HCT116 (cell line): ENCODE measurements at regions not wholly inside any gene's neighbourhood (a gene's known extent, or its start where the extent isn't known, plus 50 kb on each side); places are given as distances from the start of the nearest gene placed in this dataset.

Source experiments
- ATAC-seq: fragments of 200-7000 bp; cut with Tn5 transposase; 2 replicates; pipeline ENCODE4 v1.9.1; 2020; ENCODE audit warnings: mild to moderate bottlenecking, moderate library complexity
- BruUV-seq: library from RNA; stranded (reverse); fragments of 400-500 nt; replicated peaks from 2 replicates; lab custom pipeline; 2021; lab: Mats Ljungman, UMichigan
- CTCF ChIA-PET: fragments of 300-600 bp; sonication (Branson Sonifier 250); formaldehyde crosslinking; loops from one replicate; lab custom pipeline; 2021; ENCODE audit warnings: antibody characterized with exemption; lab: Charles Lee
- POLR2A ChIA-PET: fragments of 300-600, 350-600 bp; sonication (Branson Sonifier 250); formaldehyde crosslinking; loops from one replicate; lab custom pipeline; 2021; ENCODE audit warnings: antibody characterized with exemption; lab: Charles Lee
- RAD21 ChIA-PET, 2 experiments: fragments of 300-600 bp; sonication (Branson Sonifier 250); formaldehyde crosslinking; loops; one replicate each; lab custom pipeline; 2023; ENCODE audit warnings: low total read pairs in 2 of 2; ENCODE audit not compliant: uncharacterized antibody in 2 of 2, unreplicated experiment in 2 of 2, low non-redundant PET in 1 of 2; lab: Charles Lee
- DNase-seq: peaks from one replicate; pipeline ENCODE4 v3.0.0-alpha.2; 2010; ENCODE audit warnings: low read depth, low spot score
- H2AFZ ChIP-seq: fragments of 200-600 bp; shearing (Covaris generic), sonication (generic); 2 replicates; pipeline ENCODE4 v1.6.1; 2017; ENCODE audit warnings: low read depth, mixed run types, mixed read lengths, antibody characterized with exemption, low read length; ENCODE audit not compliant: poor library complexity, severe bottlenecking
- H3K27ac ChIP-seq: 2 replicates; pipeline ENCODE4 v1.5.1; 2012; ENCODE audit warnings: low read depth, low read length
- H3K27me3 ChIP-seq: fragments of 200-600 bp; sonication (generic); 2 replicates; pipeline ENCODE4 v1.6.1; 2016; ENCODE audit warnings: mixed run types, low read length, mixed read lengths; ENCODE audit not compliant: insufficient read depth
- H3K36me3 ChIP-seq, 2 experiments: fragments of 200-500 bp in 1 of 2; fragments of 200-600 bp in 1 of 2; sonication (Bioruptor generic) in 1 of 2; sonication (generic) in 1 of 2; 2 replicates each; pipeline versions ENCODE4 v1.5.1 to v1.6.1; 2014 to 2016; ENCODE audit warnings: low read length in 2 of 2, inconsistent platforms in 1 of 2, mixed read lengths in 1 of 2, mixed run types in 1 of 2; ENCODE audit not compliant: insufficient read depth in 2 of 2, control insufficient read depth in 1 of 2
- H3K4me1 ChIP-seq, 2 experiments: fragments of 200-600 bp in 1 of 2; sonication (generic) in 1 of 2; 2 replicates each; pipeline versions ENCODE4 v1.5.1 to v1.6.1; 2012 to 2017; ENCODE audit warnings: low read length in 2 of 2, inconsistent platforms in 1 of 2, mild to moderate bottlenecking in 1 of 2, mixed read lengths in 1 of 2, mixed run types in 1 of 2, moderate library complexity in 1 of 2; ENCODE audit not compliant: insufficient read depth in 2 of 2, control insufficient read depth in 1 of 2
- H3K4me2 ChIP-seq: fragments of 200-600 bp; sonication (generic); 2 replicates; pipeline ENCODE4 v1.6.1; 2017; ENCODE audit warnings: mixed run types, low read length, mixed read lengths
- H3K4me3 ChIP-seq, 2 experiments: fragments of 200-600 bp in 1 of 2; sonication (generic) in 1 of 2; replicated peaks in 1 of 2; 2 replicates each; pipeline ENCODE4 v1.5.1; 2011 to 2016; ENCODE audit warnings: low read length in 2 of 2, control low read depth in 1 of 2, low read depth in 1 of 2, mild to moderate bottlenecking in 1 of 2, mixed read lengths in 1 of 2, mixed run types in 1 of 2
- H3K79me2 ChIP-seq: fragments of 200-600 bp; sonication (generic); 2 replicates; pipeline ENCODE4 v1.6.1; 2017; ENCODE audit warnings: mild to moderate bottlenecking, mixed run types, low read length, moderate library complexity, mixed read lengths; ENCODE audit not compliant: insufficient read depth
- H3K9ac ChIP-seq: fragments of 200-600 bp; sonication (generic); 2 replicates; pipeline ENCODE4 v1.6.1; 2016; ENCODE audit warnings: low read length, mixed read lengths
- H3K9me2 ChIP-seq: fragments of 200-600 bp; sonication (generic), shearing (Covaris generic); 2 replicates; pipeline ENCODE4 v1.6.1; 2017; ENCODE audit warnings: mixed run types, mild to moderate bottlenecking, moderate library complexity; ENCODE audit not compliant: insufficient read depth
- H3K9me3 ChIP-seq, 2 experiments: fragments of 200-500 bp in 1 of 2; fragments of 200-600 bp in 1 of 2; sonication (Bioruptor generic) in 1 of 2; sonication (generic) in 1 of 2; 2 replicates each; pipeline ENCODE4 v1.6.1; 2014 to 2017; ENCODE audit warnings: low read length in 2 of 2, mixed read lengths in 2 of 2, inconsistent platforms in 1 of 2, low read depth in 1 of 2, mild to moderate bottlenecking in 1 of 2, mixed run types in 1 of 2, moderate library complexity in 1 of 2; ENCODE audit not compliant: control insufficient read depth in 1 of 2, insufficient read depth in 1 of 2
- H4K20me1 ChIP-seq: fragments of 200-600 bp; sonication (generic), shearing (Covaris generic); 2 replicates; pipeline ENCODE4 v1.6.1; 2017; ENCODE audit warnings: mixed run types, mild to moderate bottlenecking, moderate library complexity; ENCODE audit not compliant: insufficient read depth
- ATF3 ChIP-seq: IDR thresholded peaks from 2 replicates; pipeline ENCODE4 v1.6.1; 2012
- CBX3 ChIP-seq: IDR thresholded peaks from 2 replicates; pipeline ENCODE4 v1.6.1; 2012; ENCODE audit warnings: low read depth
- CTCF ChIP-seq, 3 experiments: fragments of 200-600 bp in 1 of 3; sonication (generic) in 1 of 3; IDR thresholded peaks in 2 of 3; conservative IDR thresholded peaks in 1 of 3; 2 replicates each; pipeline ENCODE4 v1.5.1; 2012 to 2017; ENCODE audit warnings: low read depth in 2 of 3, low read length in 2 of 3, antibody characterized with exemption in 1 of 3, borderline replicate concordance in 1 of 3, control low read depth in 1 of 3, mild to moderate bottlenecking in 1 of 3, mixed read lengths in 1 of 3, mixed run types in 1 of 3, moderate library complexity in 1 of 3; ENCODE audit not compliant: insufficient read depth in 1 of 3
- ELF1 ChIP-seq: IDR thresholded peaks from 2 replicates; pipeline ENCODE4 v1.6.1; 2012; ENCODE audit warnings: low read depth, borderline replicate concordance
- YY1 ChIP-seq: IDR thresholded peaks from 2 replicates; pipeline ENCODE4 v1.6.1; 2011; ENCODE audit warnings: low read length, low read depth, moderate library complexity, mild to moderate bottlenecking; ENCODE audit not compliant: insufficient replicate concordance; ENCODE audit errors: extremely low read depth
- ZBTB33 ChIP-seq: IDR thresholded peaks from 2 replicates; pipeline ENCODE4 v1.6.1; 2011; ENCODE audit warnings: mild to moderate bottlenecking, low read length, moderate library complexity; ENCODE audit not compliant: insufficient replicate concordance; ENCODE audit errors: extremely low read depth
- intact Hi-C: fragments of 100-400 bp; cut with micrococcal nuclease; formaldehyde crosslinking; loops from 2 replicates; pipeline ENCODE4 v1.10.0; 2022

GRCh38 chr2:60317034-60317386 lies 236.4 kb downstream of the BCL11A start:
- Histone ChIP-seq H3K4me2 (no peak overlapping the region), H2AFZ (no peak overlapping the region), H3K36me3 (no peaks in the 10 kb centered on the region), H3K9me2 (no peaks in the 10 kb centered on the region), H3K9me3 (no peaks in the 10 kb centered on the region), H3K27ac (no peak overlapping the region), H3K27me3 (peaks cover 34% of the 10 kb centered on the region), H3K4me3 (no peak overlapping the region), H3K4me1 (no peaks in the 10 kb centered on the region), H3K79me2 (no peaks in the 10 kb centered on the region), H3K9ac (no peak overlapping the region), H4K20me1 (no peaks in the 10 kb centered on the region)
- no peak for ATAC-seq
- CTCF ChIA-PET: no interaction called here
- no TSS peak for BruUV-seq
- intact Hi-C loops: no loop called here
- no peak for DNase-seq
- POLR2A ChIA-PET: no interaction called here
- RAD21 ChIA-PET: no interaction called here
- TF ChIP-seq ATF3 (no peak), CTCF (IDR thresholded peaks at IDR 0.05 in 2 of 3, conservative IDR thresholded peaks at IDR 0.05 in 1 of 3; ENCODE audit: borderline replicate concordance in 1 of 3, insufficient read depth in 1 of 3, low read depth in 2 of 3, low read length in 2 of 3) (no peak), CBX3 (no peak), ELF1 (no peak), YY1 (no peak), ZBTB33 (no peak)
